KBM-7 (cell line): ENCODE measurements at regions not wholly inside any gene's neighbourhood (a gene's known extent, or its start where the extent isn't known, plus 50 kb on each side); places are given as distances from the start of the nearest gene placed in this dataset.
"Not testable (repeated sequence)": the region's sequence is repeated elsewhere in the genome, so short reads cannot be mapped to it uniquely, and the experiment has no call there.

Experiments used
- DNase-seq: peaks from one replicate; pipeline ENCODE4 v3.0.0-alpha.2; 2015
- in situ Hi-C: fragments of 300-500 bp; cut with MboI; formaldehyde crosslinking; loops from 2 replicates; pipeline ENCODE4 v1.14.3; 2020; ENCODE audit warnings: low sequenced_read_pairs, low pct_unique_long_range_greater_than_20kb, mixed read lengths

DNA sequence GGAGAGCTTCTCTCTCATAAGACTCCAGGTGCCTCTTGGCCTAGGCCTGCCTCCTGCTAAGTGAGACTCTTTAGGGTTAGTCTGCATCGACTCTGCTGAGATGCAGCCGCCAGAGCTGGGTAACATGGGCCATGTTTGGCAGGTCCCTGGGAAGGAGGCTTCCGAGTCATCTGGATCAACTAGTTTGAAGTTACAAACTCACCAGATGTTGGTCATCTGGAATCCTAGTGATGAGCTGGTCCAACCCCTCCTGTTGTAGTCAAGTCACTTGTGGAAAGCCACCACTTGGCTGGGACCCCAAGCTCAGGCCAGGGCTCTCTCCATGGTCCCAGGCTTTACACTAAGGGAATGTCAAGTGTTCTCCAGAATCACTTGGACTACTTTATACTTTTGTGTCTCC is 143.4 kb downstream of the ADRA2C start:
- in situ Hi-C loops, DNase-seq: not testable (repeated sequence)

- in situ Hi-C loops, DNase-seq: not testable (repeated sequence)
Measured at GRCh38 chr4:3910161-3910950, 144.2 kb downstream of the ADRA2C start.

- in situ Hi-C loops = no loop called here
- DNase-seq = no peak
Measured at GRCh38 chr4:3911252-3911856, 145.2 kb downstream of the ADRA2C start.

DNA sequence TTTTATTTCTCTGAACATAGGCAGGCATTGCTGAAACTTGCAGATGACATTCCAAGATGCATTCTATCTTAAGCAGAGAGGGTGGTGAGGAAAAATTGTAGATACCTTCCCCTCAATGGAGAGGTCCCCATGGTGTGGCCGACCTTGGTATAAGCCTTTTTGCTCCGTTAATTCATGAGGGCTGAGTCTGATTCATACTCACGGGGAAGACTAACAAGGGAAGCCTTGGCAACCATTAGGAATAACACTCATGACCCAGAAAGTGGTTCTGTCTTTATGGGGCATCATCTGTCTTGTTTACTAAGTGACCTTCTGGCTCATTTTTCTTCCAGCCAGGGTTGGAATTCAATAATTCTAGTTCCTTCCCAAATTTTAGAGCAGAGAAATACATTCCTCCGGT is 148.3 kb downstream of the ADRA2C start:
- in situ Hi-C loops, DNase-seq: not testable (repeated sequence)

GRCh38 chr4:3919509-3919908 is 153.3 kb downstream of the ADRA2C start:
- DNase-seq, in situ Hi-C loops: not testable (repeated sequence)

GRCh38 chr4:3921902-3922301 is 155.7 kb downstream of the ADRA2C start:
- in situ Hi-C loops, DNase-seq: not testable (repeated sequence)

GRCh38 chr4:3925841-3926240 is 159.7 kb downstream of the ADRA2C start:
- in situ Hi-C loops, DNase-seq: not testable (repeated sequence)

DNA sequence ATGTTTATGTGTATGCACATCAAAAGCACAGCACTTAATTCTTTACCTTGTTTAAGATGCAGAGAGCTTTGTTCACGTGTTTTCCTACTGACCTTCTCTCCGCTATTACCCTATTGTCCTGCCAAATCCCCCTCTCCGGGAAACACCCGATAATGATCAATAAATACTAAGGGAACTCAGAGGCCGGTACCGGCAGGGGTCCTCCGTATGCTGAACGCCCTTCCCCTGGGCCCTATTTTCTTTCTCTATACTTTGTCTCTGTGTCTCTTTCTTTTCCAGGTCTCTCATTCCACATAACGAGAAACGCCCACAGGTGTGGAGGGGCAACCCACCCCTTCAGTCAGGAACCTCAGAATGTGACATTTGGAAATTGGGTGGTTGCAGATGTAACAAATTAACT is 160.1 kb downstream of the ADRA2C start:
- DNase-seq, in situ Hi-C loops: not testable (repeated sequence)

DNA sequence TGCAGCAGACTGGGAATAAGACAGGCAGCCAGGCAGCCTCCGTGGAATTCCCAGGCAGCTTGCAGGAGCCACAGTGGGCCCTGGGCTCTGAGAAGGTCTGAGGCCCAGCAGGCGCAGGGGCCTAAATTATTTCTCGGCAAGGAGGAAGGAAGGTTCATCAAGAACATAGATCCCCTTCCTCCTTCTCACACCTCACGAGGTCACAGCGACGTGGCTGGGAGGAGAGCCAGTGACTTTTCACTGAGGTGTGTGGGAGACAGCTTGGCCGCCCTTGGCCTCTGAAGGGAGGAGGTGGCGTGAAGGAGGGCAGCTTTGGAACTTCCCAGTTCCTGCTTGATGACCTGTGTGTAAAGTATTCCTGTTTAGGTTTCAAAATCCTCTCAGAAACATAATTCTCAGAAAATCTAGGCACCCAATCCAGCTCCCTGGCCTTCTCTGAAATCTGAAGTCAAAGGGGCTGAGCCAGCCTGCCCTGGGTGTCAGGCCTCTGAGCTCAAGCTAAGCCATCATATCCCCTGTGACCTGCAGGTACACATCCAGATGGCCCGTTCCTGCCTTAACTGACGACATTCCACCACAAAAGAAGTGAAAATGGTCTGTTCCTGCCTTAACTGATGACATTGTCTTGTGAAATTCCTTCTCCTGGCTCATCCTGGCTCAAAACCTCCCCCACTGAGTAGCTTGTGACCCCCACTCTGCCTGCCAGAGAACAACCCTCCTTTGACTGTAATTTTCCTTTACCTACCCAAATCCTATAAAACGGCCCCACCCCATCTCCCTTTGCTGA is 161.0 kb downstream of the ADRA2C start:
- in situ Hi-C loops, DNase-seq: not testable (repeated sequence)

- in situ Hi-C loops, DNase-seq: not testable (repeated sequence)
Measured at GRCh38 chr4:3929431-3929830, 163.2 kb downstream of the ADRA2C start.

GRCh38 chr4:3932734-3933133 is 166.5 kb downstream of the ADRA2C start:
- in situ Hi-C loops, DNase-seq: not testable (repeated sequence)

DNA sequence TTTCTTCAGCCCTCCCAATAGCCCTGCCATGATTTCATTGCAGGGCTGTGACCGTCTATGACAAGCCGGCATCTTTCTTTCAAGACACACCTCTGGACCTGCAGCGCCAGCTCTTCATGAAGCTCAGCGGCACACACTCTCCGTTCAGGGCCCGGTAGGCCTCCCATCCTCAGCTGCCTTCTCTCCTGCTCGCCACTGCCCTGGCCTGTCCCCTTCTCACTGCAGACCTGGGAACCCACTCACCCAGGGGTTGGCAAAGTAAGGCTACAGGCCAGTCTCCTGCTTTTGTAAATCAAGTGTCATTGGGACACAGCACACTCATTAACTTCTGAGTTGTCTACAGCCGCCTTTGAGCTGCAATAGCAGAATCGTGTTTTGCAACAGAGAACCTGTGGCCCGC is 169.2 kb downstream of the ADRA2C start:
- DNase-seq, in situ Hi-C loops: not testable (repeated sequence)

DNA sequence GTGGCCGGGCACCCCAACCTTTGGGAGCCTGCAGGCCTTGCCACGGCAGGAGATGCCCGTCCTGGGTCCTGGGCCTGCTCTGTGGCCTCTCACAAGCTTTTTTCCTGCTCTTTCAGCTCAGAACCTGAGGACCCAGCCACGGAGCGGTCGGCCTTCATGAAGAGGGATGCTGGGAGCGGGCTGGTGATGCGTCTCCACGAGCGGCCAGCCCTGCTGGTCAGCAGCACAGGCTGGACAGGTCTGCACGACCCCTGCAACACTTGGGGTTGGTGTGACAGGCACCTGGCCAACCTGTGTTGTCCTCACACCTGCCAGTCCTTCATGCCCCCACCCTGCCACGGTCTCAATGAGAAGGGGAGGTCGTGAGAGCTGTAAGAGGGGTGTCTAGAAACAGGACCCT is 170.0 kb downstream of the ADRA2C start:
- no peak for DNase-seq
- in situ Hi-C loops = no loop called here

- peak; percentile 67 for DNase-seq
- in situ Hi-C loops = not testable (repeated sequence)
Measured at GRCh38 chr4:3937849-3938562, 171.8 kb downstream of the ADRA2C start.

DNA sequence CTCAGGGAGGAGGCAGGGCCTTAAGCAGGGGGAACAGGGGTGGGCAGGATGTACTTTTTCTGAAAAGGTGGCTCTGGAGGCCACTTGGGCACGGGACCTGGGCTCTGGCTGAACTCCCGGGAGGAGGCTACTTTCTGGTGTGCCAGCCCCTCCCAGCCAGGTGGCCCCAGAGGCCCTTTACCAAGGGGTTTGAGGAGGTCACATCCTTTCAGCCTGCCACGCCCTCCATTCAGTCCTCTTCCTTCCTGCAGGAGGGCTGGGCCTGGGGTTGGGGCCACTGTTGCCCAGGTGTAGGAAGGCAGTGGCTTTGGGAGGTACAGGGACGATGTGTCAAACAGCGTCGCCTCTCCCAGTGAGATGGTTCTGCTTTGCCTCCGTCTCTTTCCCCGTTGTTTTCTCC is 172.5 kb downstream of the ADRA2C start:
- DNase-seq, in situ Hi-C loops: not testable (repeated sequence)

GRCh38 chr4:3939954-3940591 is 173.9 kb downstream of the ADRA2C start:
- in situ Hi-C loops, DNase-seq: not testable (repeated sequence)

DNA sequence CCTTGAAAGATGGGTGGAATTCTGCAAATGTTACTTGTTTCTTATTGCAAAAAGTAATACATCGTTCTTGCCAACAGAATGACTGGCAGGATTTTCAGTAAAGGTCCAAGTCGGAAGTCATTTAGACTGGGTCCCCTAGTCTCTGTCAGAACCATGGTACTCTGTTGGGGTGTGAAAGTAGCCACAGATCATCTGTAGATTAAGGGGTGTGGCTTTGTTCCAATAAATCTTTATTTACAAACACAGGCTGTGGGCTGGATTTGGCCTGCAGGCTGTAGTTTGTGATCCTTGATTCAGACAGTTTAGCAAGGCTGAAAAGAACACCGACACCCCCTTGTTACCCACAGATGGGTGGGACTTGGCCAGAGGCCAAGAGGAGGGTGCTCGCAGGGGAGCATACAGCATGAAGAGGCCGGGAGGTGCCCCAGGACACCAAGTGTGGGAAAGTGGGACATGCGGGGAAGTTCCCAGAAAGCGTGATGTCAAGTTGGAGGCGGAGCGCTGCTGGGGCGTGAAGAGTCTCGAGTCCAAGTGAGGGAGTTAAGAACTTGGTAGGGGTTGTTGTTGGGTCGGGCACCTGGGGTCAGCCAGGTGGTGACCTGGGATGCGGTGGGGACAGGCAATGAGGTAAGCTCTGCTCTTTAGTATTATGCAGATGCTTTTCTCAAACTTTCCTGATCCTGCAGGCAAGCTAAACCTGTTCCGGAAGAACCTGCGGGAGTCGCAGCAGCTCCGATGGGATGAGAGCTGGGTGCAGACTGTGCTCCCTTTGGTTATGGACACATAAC is 175.7 kb downstream of the ADRA2C start:
- in situ Hi-C loops = not testable (repeated sequence)
- peak; percentile 29 for DNase-seq

- peak; percentile 89 for DNase-seq
- in situ Hi-C loops = not testable (repeated sequence)
Measured at GRCh38 chr4:3942569-3942971, 176.4 kb downstream of the ADRA2C start.
